Activated T-helper 17 cell treated with anti-CD3 and anti-CD28 coated beads, Interleukin-2, amount 50 U/mL, for 72 hours (primary cell): ENCODE measurements at regions not wholly inside any gene's neighbourhood (a gene's known extent, or its start where the extent isn't known, plus 50 kb on each side); places are given as distances from the start of the nearest gene placed in this dataset.

ENCODE experiments used
- ATAC-seq: fragments of 150-1000 bp; cut with Tn5 transposase; replicated peaks from 2 replicates; pipeline ENCODE4 v1.10.0; 2021; ENCODE audit warnings: mild to moderate bottlenecking, moderate library complexity
- H3K27ac Mint-ChIP-seq: one replicate; pipeline ENCODE4 v1.8.0; 2022; ENCODE audit warnings: mixed read lengths
- H3K27me3 Mint-ChIP-seq: one replicate; pipeline ENCODE4 v1.8.0; 2022; ENCODE audit warnings: mixed read lengths
- H3K36me3 Mint-ChIP-seq: one replicate; pipeline ENCODE4 v1.8.0; 2022; ENCODE audit warnings: low read depth, mild to moderate bottlenecking, mixed read lengths
- H3K4me1 Mint-ChIP-seq: one replicate; pipeline ENCODE4 v1.8.0; 2022; ENCODE audit warnings: mixed read lengths
- H3K4me3 Mint-ChIP-seq: one replicate; pipeline ENCODE4 v1.8.0; 2022; ENCODE audit warnings: mild to moderate bottlenecking, mixed read lengths
- H3K9me3 Mint-ChIP-seq: one replicate; pipeline ENCODE4 v1.8.0; 2022; ENCODE audit warnings: mixed read lengths

- Mint-ChIP-seq H3K36me3 (no peaks in the 10 kb centered on the region), H3K4me3 (no peak overlapping the region), H3K27me3 (no peaks in the 10 kb centered on the region), H3K27ac (no peak overlapping the region), H3K9me3 (peaks cover 3% of the 10 kb centered on the region), H3K4me1 (no peaks in the 10 kb centered on the region)
- ATAC-seq, result no peak
Observed at GRCh38 chr4:156665780-156666366, 305.7 kb downstream of the PDGFC start.

DNA sequence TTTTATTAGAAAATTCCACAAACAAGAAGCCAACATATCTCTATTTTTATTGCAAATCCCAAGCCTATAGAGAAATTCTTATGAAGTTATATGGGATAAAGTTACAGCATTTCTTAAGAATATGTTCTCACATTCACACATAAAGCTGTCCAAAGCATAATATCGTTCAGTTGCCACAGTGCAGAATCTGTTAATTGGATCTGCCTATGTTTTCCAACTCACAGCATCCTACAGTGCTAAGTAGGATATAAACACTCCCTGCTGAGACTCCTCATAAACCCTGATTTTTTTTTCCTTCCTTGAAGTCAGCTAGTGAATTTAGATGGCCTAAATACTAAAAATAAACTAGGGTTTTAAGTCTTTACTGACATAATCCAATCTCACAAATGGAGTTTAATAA, 307.9 kb downstream of the PDGFC start:
- Mint-ChIP-seq H3K9me3 (peaks cover 3% of the 10 kb centered on the region), H3K36me3 (no peaks in the 10 kb centered on the region), H3K27me3 (no peaks in the 10 kb centered on the region), H3K4me1 (no peaks in the 10 kb centered on the region), H3K4me3 (no peak overlapping the region), H3K27ac (no peak overlapping the region)
- no peak for ATAC-seq

- H3K4me3 Mint-ChIP-seq, result no peak overlapping the region
- H3K36me3 Mint-ChIP-seq, result no peaks in the 10 kb centered on the region
- H3K27ac Mint-ChIP-seq, result no peak overlapping the region
- ATAC-seq, result no peak
- H3K27me3 Mint-ChIP-seq, result no peaks in the 10 kb centered on the region
- H3K9me3 Mint-ChIP-seq, result peaks cover 3% of the 10 kb centered on the region
- no peaks in the 10 kb centered on the region for H3K4me1 Mint-ChIP-seq
Observed at GRCh38 chr4:156662921-156663320, 308.7 kb downstream of the PDGFC start.

DNA sequence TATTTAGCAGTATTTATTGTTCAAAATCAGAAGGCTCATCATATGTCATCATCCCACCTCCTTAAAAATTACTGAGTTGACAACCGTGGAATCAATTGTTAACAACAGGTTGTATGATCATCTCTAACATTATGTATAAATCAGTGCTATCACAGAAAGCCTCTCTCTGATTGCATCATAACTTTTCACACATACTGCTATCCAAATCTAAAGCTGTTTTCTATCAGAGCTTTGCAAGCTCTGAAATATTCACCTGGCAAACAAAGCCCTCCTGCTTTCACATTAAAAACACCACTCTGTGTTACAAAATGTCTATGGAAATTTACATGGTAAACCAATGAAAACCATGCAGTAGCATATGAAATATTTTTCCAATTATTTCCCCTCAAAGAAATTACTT, 310.0 kb downstream of the PDGFC start:
- no peaks in the 10 kb centered on the region for H3K27me3 Mint-ChIP-seq
- no peaks in the 10 kb centered on the region for H3K4me1 Mint-ChIP-seq
- H3K36me3 Mint-ChIP-seq, result no peaks in the 10 kb centered on the region
- no peak overlapping the region for H3K4me3 Mint-ChIP-seq
- H3K27ac Mint-ChIP-seq, result no peak overlapping the region
- peaks cover 3% of the 10 kb centered on the region for H3K9me3 Mint-ChIP-seq
- no peak for ATAC-seq

GRCh38 chr4:156660465-156660864, 311.1 kb downstream of the PDGFC start:
- peaks cover 2% of the 10 kb centered on the region for H3K9me3 Mint-ChIP-seq
- H3K4me1 Mint-ChIP-seq, result no peaks in the 10 kb centered on the region
- no peak overlapping the region for H3K27ac Mint-ChIP-seq
- no peaks in the 10 kb centered on the region for H3K36me3 Mint-ChIP-seq
- no peak overlapping the region for H3K4me3 Mint-ChIP-seq
- no peaks in the 10 kb centered on the region for H3K27me3 Mint-ChIP-seq
- no peak for ATAC-seq

GRCh38 chr4:156659983-156660382, 311.6 kb downstream of the PDGFC start:
- H3K27ac Mint-ChIP-seq, result no peak overlapping the region
- H3K4me1 Mint-ChIP-seq, result no peaks in the 10 kb centered on the region
- no peak for ATAC-seq
- no peaks in the 10 kb centered on the region for H3K36me3 Mint-ChIP-seq
- no peaks in the 10 kb centered on the region for H3K9me3 Mint-ChIP-seq
- no peak overlapping the region for H3K4me3 Mint-ChIP-seq
- H3K27me3 Mint-ChIP-seq, result no peaks in the 10 kb centered on the region

GRCh38 chr4:156659570-156659969, 312.0 kb downstream of the PDGFC start:
- no peak for ATAC-seq
- Mint-ChIP-seq H3K9me3 (peaks cover under 1% of the 10 kb centered on the region), H3K4me1 (no peaks in the 10 kb centered on the region), H3K27me3 (no peaks in the 10 kb centered on the region), H3K36me3 (no peaks in the 10 kb centered on the region), H3K27ac (no peak overlapping the region), H3K4me3 (no peak overlapping the region)

- H3K27me3 Mint-ChIP-seq, result no peaks in the 10 kb centered on the region
- H3K4me1 Mint-ChIP-seq, result no peaks in the 10 kb centered on the region
- ATAC-seq, result no peak
- H3K27ac Mint-ChIP-seq, result no peak overlapping the region
- no peak overlapping the region for H3K4me3 Mint-ChIP-seq
- H3K36me3 Mint-ChIP-seq, result no peaks in the 10 kb centered on the region
- peaks cover 3% of the 10 kb centered on the region for H3K9me3 Mint-ChIP-seq
Observed at GRCh38 chr4:156656896-156657295, 314.7 kb downstream of the PDGFC start.

DNA sequence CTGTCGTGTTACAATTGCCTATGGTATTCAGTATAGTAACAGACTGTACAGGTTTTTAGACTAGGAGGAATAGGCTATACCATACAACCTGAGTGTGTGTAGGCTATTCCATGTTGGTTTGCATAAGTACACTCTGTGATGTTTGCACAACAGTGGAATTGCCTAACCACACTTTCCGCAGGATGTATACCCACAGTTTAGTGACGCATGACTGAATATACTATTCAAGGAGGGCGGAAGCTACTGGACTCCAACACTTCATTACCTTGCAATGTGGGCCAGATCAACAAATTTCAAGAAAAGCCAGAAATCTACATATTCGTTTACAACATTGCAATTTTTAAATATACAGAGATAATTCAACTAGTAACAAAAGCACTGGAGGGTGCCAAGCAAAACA, 317.2 kb downstream of the PDGFC start:
- ATAC-seq, result no peak
- no peak overlapping the region for H3K4me3 Mint-ChIP-seq
- peaks cover 13% of the 10 kb centered on the region for H3K9me3 Mint-ChIP-seq
- H3K36me3 Mint-ChIP-seq, result no peaks in the 10 kb centered on the region
- H3K27me3 Mint-ChIP-seq, result no peaks in the 10 kb centered on the region
- no peaks in the 10 kb centered on the region for H3K4me1 Mint-ChIP-seq
- H3K27ac Mint-ChIP-seq, result no peak overlapping the region

DNA sequence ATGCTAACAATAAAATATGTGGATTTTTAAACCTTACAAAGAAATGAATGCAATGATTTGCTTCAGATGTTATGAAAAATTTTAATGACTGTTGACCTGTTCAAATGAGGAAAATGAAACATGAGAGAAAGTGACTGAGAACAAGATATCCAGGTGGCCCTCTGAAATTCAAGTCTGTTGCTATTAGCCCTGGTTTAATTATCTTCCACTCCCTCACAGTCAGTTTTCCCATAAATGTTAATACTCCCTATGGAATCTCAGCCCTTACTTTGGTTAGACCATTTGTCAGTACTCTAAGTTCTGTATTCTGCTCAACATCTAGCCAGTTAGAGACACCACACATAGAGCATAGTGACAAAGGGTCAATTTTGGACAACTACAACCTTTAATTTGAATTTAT, 327.8 kb downstream of the PDGFC start:
- no peaks in the 10 kb centered on the region for H3K27me3 Mint-ChIP-seq
- H3K4me3 Mint-ChIP-seq, result no peak overlapping the region
- no peak for ATAC-seq
- H3K4me1 Mint-ChIP-seq, result no peaks in the 10 kb centered on the region
- H3K9me3 Mint-ChIP-seq, result peaks cover 10% of the 10 kb centered on the region
- H3K36me3 Mint-ChIP-seq, result no peaks in the 10 kb centered on the region
- H3K27ac Mint-ChIP-seq, result no peak overlapping the region

GRCh38 chr4:156642161-156642560, 329.4 kb downstream of the PDGFC start:
- Mint-ChIP-seq H3K36me3 (no peaks in the 10 kb centered on the region), H3K27ac (no peak overlapping the region), H3K27me3 (no peaks in the 10 kb centered on the region), H3K9me3 (peaks cover 4% of the 10 kb centered on the region), H3K4me1 (no peaks in the 10 kb centered on the region), H3K4me3 (no peak overlapping the region)
- no peak for ATAC-seq

- ATAC-seq, result no peak
Observed at GRCh38 chr4:156638925-156639605, 332.5 kb downstream of the PDGFC start.

GRCh38 chr4:156638334-156638733, 333.3 kb downstream of the PDGFC start:
- Mint-ChIP-seq H3K27ac (no peak overlapping the region), H3K9me3 (peaks cover 4% of the 10 kb centered on the region), H3K36me3 (no peaks in the 10 kb centered on the region), H3K4me3 (no peak overlapping the region), H3K27me3 (no peaks in the 10 kb centered on the region), H3K4me1 (no peaks in the 10 kb centered on the region)
- ATAC-seq, result no peak

More at GRCh38 chr4:156638925-156639605, 332.5 kb downstream of the PDGFC start:
- Mint-ChIP-seq H3K36me3 (no peaks in the 10 kb centered on the region), H3K27me3 (no peaks in the 10 kb centered on the region), H3K4me3 (no peak overlapping the region), H3K9me3 (peaks cover 4% of the 10 kb centered on the region), H3K4me1 (no peaks in the 10 kb centered on the region), H3K27ac (no peak overlapping the region)

DNA sequence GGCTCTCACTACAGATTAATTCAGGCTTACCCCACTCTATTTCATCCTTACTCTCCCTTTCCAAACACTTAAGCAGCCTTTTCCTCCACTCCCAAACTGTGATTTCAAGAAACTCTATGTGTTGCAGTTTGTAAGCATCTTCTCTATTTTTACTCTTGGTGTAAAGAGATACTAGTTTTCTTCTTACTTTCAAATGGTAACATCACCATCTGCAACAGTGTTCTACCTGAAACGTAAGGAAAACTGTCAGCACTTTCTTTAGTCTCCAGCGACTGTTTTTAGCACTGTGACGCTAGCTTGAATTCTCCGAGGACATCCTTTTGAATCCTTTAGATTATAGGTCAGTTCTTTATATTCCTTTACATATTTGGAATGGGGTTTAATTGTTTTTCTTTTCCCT, 335.2 kb downstream of the PDGFC start:
- Mint-ChIP-seq H3K27me3 (no peaks in the 10 kb centered on the region), H3K27ac (no peak overlapping the region), H3K4me3 (no peak overlapping the region), H3K4me1 (no peaks in the 10 kb centered on the region), H3K36me3 (no peaks in the 10 kb centered on the region), H3K9me3 (no peaks in the 10 kb centered on the region)
- no peak for ATAC-seq

- Mint-ChIP-seq H3K4me3 (no peak overlapping the region), H3K36me3 (no peaks in the 10 kb centered on the region), H3K4me1 (no peaks in the 10 kb centered on the region), H3K9me3 (peaks cover under 1% of the 10 kb centered on the region), H3K27me3 (no peaks in the 10 kb centered on the region), H3K27ac (no peak overlapping the region)
- ATAC-seq, result no peak
Observed at GRCh38 chr4:156635051-156635450, 336.5 kb downstream of the PDGFC start.
